ENCODE measurements at regions not wholly inside any gene's neighbourhood (a gene's known extent, or its start where the extent isn't known, plus 50 kb on each side); places are given as distances from the start of the nearest gene placed in this dataset.

DNA sequence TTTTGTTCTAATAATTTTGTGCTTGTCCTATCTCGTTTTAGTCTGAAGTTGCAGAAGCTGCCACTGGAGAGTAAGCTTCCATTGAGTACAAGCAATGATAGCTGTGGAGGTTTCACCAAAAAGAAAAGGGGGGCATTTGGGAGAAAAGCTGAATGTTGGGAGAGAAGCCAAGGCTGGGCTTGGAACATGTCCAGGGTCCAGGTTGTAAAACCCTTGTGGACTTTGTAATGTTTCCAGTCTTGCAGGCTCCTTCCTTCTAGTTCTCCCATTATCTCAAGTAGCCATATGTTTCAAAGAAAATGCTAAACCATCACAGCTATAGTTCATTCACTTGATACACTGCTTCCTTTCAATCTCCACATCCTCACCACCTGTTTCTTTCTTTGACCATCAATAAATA is 880.2 kb downstream of the NLGN4Y start:
- intact Hi-C loops (cut with micrococcal nuclease), result no loop called here
- H3K27me3 ChIP-seq (ENCODE audit: insufficient read depth, low read length), result no peaks in the 10 kb centered on the region
- no peaks in the 10 kb centered on the region for H3K36me3 ChIP-seq (ENCODE audit: insufficient read depth, low read length)
- Mint-ChIP-seq H3K36me3 (no peaks in the 10 kb centered on the region), H3K27ac (no peak overlapping the region), H3K27me3 (peaks cover 1 to 7% of the 10 kb centered on the region in 2 donors), H3K4me1 (no peaks in the 10 kb centered on the region), H3K4me3 (no peak overlapping the region), H3K9me3 (peaks cover 0 to 2% (median 0%) of the 10 kb centered on the region in 8 donors)
- no peak for DNase-seq
- no peaks in the 10 kb centered on the region for H3K4me1 ChIP-seq (ENCODE audit: insufficient read depth, low read length)
- H3K4me3 ChIP-seq (ENCODE audit: low read length in 2 of 2), result no peak overlapping the region
- no peak overlapping the region for H3K27ac ChIP-seq (ENCODE audit: low read depth, low read length)
- POLR2A ChIA-PET (ENCODE audit: partially characterized antibody), result no interaction called here
- H3K9me3 ChIP-seq (ENCODE audit: control insufficient read depth in 1 of 2, low read length in 2 of 2), result no peaks in the 10 kb centered on the region
- CTCF ChIA-PET (ENCODE audit: partially characterized antibody), result no interaction called here

DNA sequence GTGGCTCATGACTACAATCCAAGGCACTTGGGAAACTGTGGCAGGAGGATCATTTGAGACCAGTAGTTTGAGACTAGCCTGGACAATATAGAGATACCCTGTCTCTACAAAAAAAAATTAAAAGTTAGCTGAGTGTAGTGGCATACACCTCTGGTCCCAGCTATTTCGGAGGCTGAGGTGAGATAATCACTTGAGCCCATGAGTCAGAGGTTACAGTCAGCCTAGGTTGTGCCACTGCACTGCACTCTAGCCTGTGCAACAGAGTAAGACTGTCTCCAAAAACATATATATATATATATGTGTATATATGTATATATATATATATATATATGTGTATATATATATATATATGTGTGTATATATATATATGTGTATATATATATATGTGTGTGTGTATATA is 890.8 kb downstream of the NLGN4Y start:
- no peaks in the 10 kb centered on the region for H3K4me1 Mint-ChIP-seq
- peaks cover 0 to 1% of the 10 kb centered on the region in 2 donors for H3K27me3 Mint-ChIP-seq

DNA sequence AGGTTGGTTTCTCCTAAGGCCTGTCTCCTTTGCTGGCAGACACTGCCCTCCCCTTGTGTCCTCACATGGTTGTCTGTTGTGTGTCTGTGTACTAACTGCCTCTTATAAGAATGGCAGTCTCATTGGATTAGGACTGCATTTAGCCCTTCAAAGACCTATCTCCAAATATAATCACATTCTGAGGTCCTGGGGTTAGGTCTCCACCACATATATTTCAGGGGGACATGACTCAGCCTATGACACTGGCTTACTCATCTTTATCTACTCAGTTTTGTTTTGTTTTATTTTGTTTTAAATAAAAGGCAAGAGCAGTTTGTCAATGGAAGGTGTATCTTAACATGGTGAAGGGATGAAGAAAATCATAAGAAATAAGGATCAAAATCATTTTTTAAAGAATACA is 894.3 kb downstream of the NLGN4Y start:
- Histone ChIP-seq H3K36me3 (ENCODE audit: insufficient read depth, low read length) (no peaks in the 10 kb centered on the region), H3K27ac (ENCODE audit: low read depth, low read length) (no peak overlapping the region), H3K27me3 (ENCODE audit: insufficient read depth, low read length) (no peaks in the 10 kb centered on the region), H3K4me3 (ENCODE audit: low read length in 2 of 2) (no peak overlapping the region), H3K4me1 (ENCODE audit: insufficient read depth, low read length) (peaks cover 1% of the 10 kb centered on the region), H3K9me3 (ENCODE audit: control insufficient read depth in 1 of 2, low read length in 2 of 2) (no peaks in the 10 kb centered on the region)
- H3K27me3 Mint-ChIP-seq, result no peaks in the 10 kb centered on the region
- POLR2A ChIA-PET (ENCODE audit: partially characterized antibody), result no interaction called here
- no peak overlapping the region for H3K27ac Mint-ChIP-seq
- peaks cover 0 to 2% (median under 1%) of the 10 kb centered on the region in 4 donors for H3K4me1 Mint-ChIP-seq
- no peaks in the 10 kb centered on the region for H3K9me3 Mint-ChIP-seq
- H3K36me3 Mint-ChIP-seq, result no peaks in the 10 kb centered on the region
- CTCF ChIA-PET (ENCODE audit: partially characterized antibody), result no interaction called here
- H3K4me3 Mint-ChIP-seq, result no peak overlapping the region
- DNase-seq, result no peak
- intact Hi-C loops (cut with micrococcal nuclease), result no loop called here

More for the DNA sequence above, 890.8 kb downstream of the NLGN4Y start:
- no peaks in the 10 kb centered on the region for H3K9me3 Mint-ChIP-seq
- intact Hi-C loops (cut with micrococcal nuclease), result no loop called here
- no peaks in the 10 kb centered on the region for H3K4me1 ChIP-seq (ENCODE audit: insufficient read depth, low read length)
- H3K27ac Mint-ChIP-seq, result no peak overlapping the region
- CTCF ChIA-PET (ENCODE audit: partially characterized antibody), result no interaction called here
- POLR2A ChIA-PET (ENCODE audit: partially characterized antibody), result no interaction called here
- H3K27me3 ChIP-seq (ENCODE audit: insufficient read depth, low read length), result no peaks in the 10 kb centered on the region
- DNase-seq, result no peak
- no peaks in the 10 kb centered on the region for H3K36me3 ChIP-seq (ENCODE audit: insufficient read depth, low read length)
- H3K27ac ChIP-seq (ENCODE audit: low read depth, low read length), result no peak overlapping the region
- H3K9me3 ChIP-seq (ENCODE audit: control insufficient read depth in 1 of 2, low read length in 2 of 2), result no peaks in the 10 kb centered on the region
- H3K4me3 ChIP-seq (ENCODE audit: low read length in 2 of 2), result no peak overlapping the region
- H3K36me3 Mint-ChIP-seq, result no peaks in the 10 kb centered on the region
- H3K4me3 Mint-ChIP-seq, result no peak overlapping the region

DNA sequence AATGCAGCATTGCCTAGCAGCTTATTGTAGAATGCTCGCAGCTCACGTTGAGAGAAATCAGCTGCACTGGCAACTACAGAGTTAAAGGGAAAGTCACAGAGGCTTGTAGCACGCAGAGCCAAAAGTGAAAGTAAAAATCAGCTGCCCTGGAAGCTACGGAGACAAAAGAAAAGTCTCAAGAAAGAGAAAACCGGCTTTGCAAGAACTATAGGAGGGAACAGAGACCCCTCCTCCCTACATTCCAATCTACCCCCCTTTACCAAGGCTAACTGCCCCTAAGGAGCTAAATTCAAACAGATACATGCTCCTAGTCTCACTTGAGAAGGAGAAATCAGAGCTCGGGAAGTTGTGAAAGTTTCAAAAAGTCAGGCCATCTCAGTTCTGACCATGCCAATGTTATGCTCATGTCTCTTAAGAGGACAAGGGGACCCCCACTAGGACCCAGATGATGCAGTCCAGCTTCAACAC is 900.4 kb downstream of the NLGN4Y start:
- DNase-seq, result no peak
- Histone ChIP-seq H3K27ac (ENCODE audit: low read depth, low read length) (peak overlapping the region; percentile 63), H3K4me1 (ENCODE audit: insufficient read depth, low read length) (peaks cover 27% of the 10 kb centered on the region), H3K9me3 (ENCODE audit: control insufficient read depth in 1 of 2, low read length in 2 of 2) (no peaks in the 10 kb centered on the region), H3K27me3 (ENCODE audit: insufficient read depth, low read length) (no peaks in the 10 kb centered on the region), H3K36me3 (ENCODE audit: insufficient read depth, low read length) (no peaks in the 10 kb centered on the region), H3K4me3 (ENCODE audit: low read length in 2 of 2) (peak overlapping the region; percentile 60 to 68)
- ChIA-PET CTCF (ENCODE audit: partially characterized antibody) (interaction anchor here (1.1 kb wide), 1 partner anchor 31 kb away, joined by 3 read pairs; no protein-coding TSS in a partner anchor), POLR2A (ENCODE audit: partially characterized antibody) (interaction anchor here (1.7 kb wide), 1 partner anchor 31 kb away, joined by 15 read pairs; no protein-coding TSS in a partner anchor)
- Mint-ChIP-seq H3K27me3 (no peaks in the 10 kb centered on the region), H3K27ac (peak overlapping the region in 2 of 7 donors; percentile 94 to 95), H3K9me3 (no peaks in the 10 kb centered on the region), H3K4me3 (peak overlapping the region in 2 of 8 donors; percentile 90 to 91), H3K4me1 (peaks cover 0 to 26% (median 9%) of the 10 kb centered on the region in 4 donors), H3K36me3 (peaks cover 0 to 7% of the 10 kb centered on the region in 2 donors)
- intact Hi-C loops (cut with micrococcal nuclease), result loop anchor here (1.0 kb wide), 1 partner anchor 32 kb away; no protein-coding TSS in a partner anchor

DNA sequence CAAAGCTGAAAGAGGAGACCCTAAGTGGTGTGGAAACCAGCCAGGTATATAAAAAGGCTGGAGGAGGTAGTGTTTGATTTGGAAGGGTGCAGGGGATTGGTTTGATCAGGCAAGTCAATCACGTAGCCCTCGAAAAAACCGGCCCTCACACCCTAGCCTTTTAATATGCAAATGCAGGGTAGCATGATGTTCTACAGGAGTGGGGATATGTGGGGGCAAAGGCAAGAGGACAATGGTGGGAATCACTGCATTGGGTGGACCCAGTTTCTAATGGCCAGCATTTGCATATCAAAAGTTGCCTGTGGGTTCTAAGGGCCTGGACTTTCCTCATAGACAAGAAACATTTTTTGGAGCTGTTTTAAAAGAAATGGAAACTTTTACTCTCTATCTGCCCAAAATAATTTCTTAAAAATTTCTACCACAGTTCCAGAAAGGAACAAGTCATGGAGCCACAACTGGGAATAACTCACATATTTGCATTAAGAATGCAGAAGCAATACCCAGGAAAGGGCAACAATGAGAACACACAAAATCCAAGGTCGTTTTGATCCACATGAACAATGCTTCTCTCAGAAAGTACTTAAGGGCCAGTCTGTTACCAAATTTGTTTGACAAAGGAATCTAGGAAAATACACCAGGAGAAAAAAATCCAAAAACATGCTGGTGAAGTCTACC is 915.8 kb downstream of the NLGN4Y start:
- POLR2A ChIA-PET (ENCODE audit: partially characterized antibody), result interaction anchor here (3.3 kb wide), 1 partner anchor 16 kb away, joined by 11 read pairs; no protein-coding TSS in a partner anchor
- no peak for DNase-seq
- Histone ChIP-seq H3K27me3 (ENCODE audit: insufficient read depth, low read length) (no peaks in the 10 kb centered on the region), H3K9me3 (ENCODE audit: control insufficient read depth in 1 of 2, low read length in 2 of 2) (no peaks in the 10 kb centered on the region), H3K36me3 (ENCODE audit: insufficient read depth, low read length) (no peaks in the 10 kb centered on the region), H3K27ac (ENCODE audit: low read depth, low read length) (no peak overlapping the region), H3K4me1 (ENCODE audit: insufficient read depth, low read length) (peaks cover 22% of the 10 kb centered on the region), H3K4me3 (ENCODE audit: low read length in 2 of 2) (no peak overlapping the region)
- H3K4me1 Mint-ChIP-seq, result peaks cover 0 to 24% (median 6%) of the 10 kb centered on the region in 4 donors
- CTCF ChIA-PET (ENCODE audit: partially characterized antibody), result no interaction called here
- H3K4me3 Mint-ChIP-seq, result no peak overlapping the region
- no peaks in the 10 kb centered on the region for H3K27me3 Mint-ChIP-seq
- intact Hi-C loops (cut with micrococcal nuclease), result no loop called here
- H3K27ac Mint-ChIP-seq, result no peak overlapping the region
- no peaks in the 10 kb centered on the region for H3K36me3 Mint-ChIP-seq
- H3K9me3 Mint-ChIP-seq, result no peaks in the 10 kb centered on the region

DNA sequence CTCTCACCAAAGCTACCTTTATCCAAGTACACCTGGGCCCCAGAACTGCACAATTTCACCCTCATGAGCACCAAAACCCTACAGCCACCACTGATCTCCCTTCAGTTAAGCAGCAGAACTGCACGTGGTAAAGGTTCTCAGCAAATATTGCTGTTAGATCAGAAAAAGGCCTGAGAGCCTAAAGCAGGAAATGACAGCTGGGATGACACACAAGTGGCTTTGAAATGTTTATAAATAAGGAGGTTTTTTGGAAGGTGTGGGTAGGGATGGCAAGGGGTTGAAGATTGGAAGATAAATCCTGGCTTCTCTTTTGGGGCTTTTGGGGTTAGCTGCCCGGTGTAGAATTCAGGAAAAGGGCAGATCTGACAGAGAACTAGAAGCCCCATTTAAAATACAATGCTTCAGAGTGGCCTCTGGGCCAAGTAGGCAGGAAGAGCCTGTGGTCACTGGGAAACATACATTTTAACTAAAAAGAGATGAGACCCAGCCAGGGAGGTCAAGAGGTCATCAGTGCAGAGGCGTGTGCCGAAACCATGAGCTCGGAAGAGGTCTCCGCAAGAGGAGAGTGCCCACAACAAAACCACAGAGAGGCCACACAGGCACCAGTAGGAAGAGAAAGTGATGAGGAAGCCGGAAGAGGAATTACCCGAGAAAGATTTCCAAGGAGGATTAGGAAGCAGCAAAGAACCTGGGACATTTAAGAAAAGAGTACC is 916.5 kb downstream of the NLGN4Y start:
- H3K4me3 Mint-ChIP-seq, result peak overlapping the region in 2 of 8 donors; percentile 2 to 53
- no peaks in the 10 kb centered on the region for H3K36me3 ChIP-seq (ENCODE audit: insufficient read depth, low read length)
- H3K36me3 Mint-ChIP-seq, result no peaks in the 10 kb centered on the region
- H3K4me1 ChIP-seq (ENCODE audit: insufficient read depth, low read length), result peaks cover 22% of the 10 kb centered on the region
- no peak overlapping the region for H3K4me3 ChIP-seq (ENCODE audit: low read length in 2 of 2)
- peak overlapping the region in 1 of 7 donors; percentile 32 for H3K27ac Mint-ChIP-seq
- H3K27me3 ChIP-seq (ENCODE audit: insufficient read depth, low read length), result no peaks in the 10 kb centered on the region
- CTCF ChIA-PET (ENCODE audit: partially characterized antibody), result no interaction called here
- H3K4me1 Mint-ChIP-seq, result peaks cover 0 to 24% (median 6%) of the 10 kb centered on the region in 4 donors
- H3K9me3 Mint-ChIP-seq, result no peaks in the 10 kb centered on the region
- POLR2A ChIA-PET (ENCODE audit: partially characterized antibody), result interaction anchor here (3.3 kb wide), 1 partner anchor 15 kb away, joined by 11 read pairs; no protein-coding TSS in a partner anchor
- no peaks in the 10 kb centered on the region for H3K27me3 Mint-ChIP-seq
- DNase-seq, result no peak
- intact Hi-C loops (cut with micrococcal nuclease), result no loop called here
- H3K9me3 ChIP-seq (ENCODE audit: control insufficient read depth in 1 of 2, low read length in 2 of 2), result no peaks in the 10 kb centered on the region
- no peak overlapping the region for H3K27ac ChIP-seq (ENCODE audit: low read depth, low read length)

DNA sequence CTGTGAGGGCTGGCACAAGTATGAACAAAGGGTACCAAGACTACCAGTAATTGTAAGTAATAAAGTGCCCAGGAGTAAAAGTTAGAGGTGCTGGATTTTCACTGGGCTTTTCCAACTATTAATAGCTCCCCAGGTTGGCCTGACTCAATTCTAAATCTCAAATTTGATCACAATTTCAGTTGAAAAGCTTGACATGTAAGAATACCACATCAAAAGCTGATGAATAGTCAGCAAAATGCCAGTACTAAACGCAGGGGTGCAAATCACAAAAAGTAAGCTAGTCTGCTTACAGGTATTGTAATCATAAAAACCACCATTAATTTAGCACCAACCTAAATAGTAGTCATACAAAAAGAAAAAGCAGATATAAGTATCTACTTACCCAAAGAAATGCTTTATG is 917.5 kb downstream of the NLGN4Y start:
- CTCF ChIA-PET (ENCODE audit: partially characterized antibody), result no interaction called here
- Mint-ChIP-seq H3K27me3 (no peaks in the 10 kb centered on the region), H3K36me3 (no peaks in the 10 kb centered on the region), H3K27ac (no peak overlapping the region), H3K4me3 (no peak overlapping the region), H3K4me1 (peaks cover 0 to 24% (median 6%) of the 10 kb centered on the region in 4 donors), H3K9me3 (no peaks in the 10 kb centered on the region)
- Histone ChIP-seq H3K4me1 (ENCODE audit: insufficient read depth, low read length) (peaks cover 22% of the 10 kb centered on the region), H3K27me3 (ENCODE audit: insufficient read depth, low read length) (no peaks in the 10 kb centered on the region), H3K27ac (ENCODE audit: low read depth, low read length) (no peak overlapping the region), H3K4me3 (ENCODE audit: low read length in 2 of 2) (no peak overlapping the region), H3K36me3 (ENCODE audit: insufficient read depth, low read length) (no peaks in the 10 kb centered on the region), H3K9me3 (ENCODE audit: control insufficient read depth in 1 of 2, low read length in 2 of 2) (no peaks in the 10 kb centered on the region)
- POLR2A ChIA-PET (ENCODE audit: partially characterized antibody), result interaction anchor here (3.3 kb wide), 1 partner anchor 14 kb away, joined by 11 read pairs; no protein-coding TSS in a partner anchor
- intact Hi-C loops (cut with micrococcal nuclease), result no loop called here
- DNase-seq, result no peak
